ENCODE measurements at regions not wholly inside any gene's neighbourhood (a gene's known extent, or its start where the extent isn't known, plus 50 kb on each side); places are given as distances from the start of the nearest gene placed in this dataset.

DNA sequence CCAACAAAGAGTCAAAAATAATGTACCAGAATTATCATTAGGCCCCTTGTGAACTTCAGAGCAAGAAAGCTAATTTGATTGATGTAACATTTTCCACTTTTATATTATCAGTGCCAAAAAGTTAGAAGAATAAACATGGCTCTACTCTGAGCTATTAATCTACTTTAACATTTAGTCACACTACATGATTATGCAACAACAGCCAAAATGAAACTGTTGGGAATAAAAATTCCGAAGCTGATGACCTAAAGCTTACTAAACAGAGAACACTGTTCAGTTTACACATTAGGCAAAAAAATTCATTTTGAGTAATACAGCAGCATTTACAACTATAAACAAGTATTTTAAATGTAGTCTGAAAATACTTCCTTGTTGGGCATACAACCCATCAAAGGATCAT, 1134.1 kb downstream of the EPHA3 start:
- H3K27ac ChIP-seq, result no peak overlapping the region
- H3K27me3 ChIP-seq, result no peaks in the 10 kb centered on the region
- DNase-seq, result no peak
- H3K4me3 ChIP-seq, result no peak overlapping the region
- H3K9me3 ChIP-seq (replicated peaks), result no peaks in the 10 kb centered on the region
- H3K4me1 ChIP-seq, result no peaks in the 10 kb centered on the region
- H3K36me3 ChIP-seq, result no peaks in the 10 kb centered on the region

DNA sequence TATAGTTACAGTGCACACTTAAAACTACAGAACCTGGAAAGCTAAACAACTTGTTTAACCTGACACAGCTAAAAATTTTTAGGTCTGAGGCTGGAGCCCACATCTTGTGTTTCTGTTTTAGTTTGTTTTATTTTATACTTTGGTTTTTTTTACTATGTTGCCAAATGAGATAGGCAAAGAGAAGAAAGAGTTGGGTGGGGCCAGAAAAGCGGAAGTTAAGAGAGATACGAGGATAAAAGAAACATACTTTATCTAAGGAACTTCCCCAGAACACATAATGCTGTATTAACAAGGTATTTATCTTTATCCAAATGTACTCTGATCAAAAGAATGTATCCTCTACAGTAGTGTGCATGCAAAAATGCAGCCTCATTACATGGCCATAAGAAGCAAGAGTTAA, 1145.7 kb downstream of the EPHA3 start:
- Histone ChIP-seq H3K9me3 (replicated peaks) (no peaks in the 10 kb centered on the region), H3K27ac (no peak overlapping the region), H3K36me3 (no peaks in the 10 kb centered on the region), H3K4me3 (no peak overlapping the region), H3K4me1 (no peaks in the 10 kb centered on the region), H3K27me3 (no peaks in the 10 kb centered on the region)
- DNase-seq, result no peak

DNA sequence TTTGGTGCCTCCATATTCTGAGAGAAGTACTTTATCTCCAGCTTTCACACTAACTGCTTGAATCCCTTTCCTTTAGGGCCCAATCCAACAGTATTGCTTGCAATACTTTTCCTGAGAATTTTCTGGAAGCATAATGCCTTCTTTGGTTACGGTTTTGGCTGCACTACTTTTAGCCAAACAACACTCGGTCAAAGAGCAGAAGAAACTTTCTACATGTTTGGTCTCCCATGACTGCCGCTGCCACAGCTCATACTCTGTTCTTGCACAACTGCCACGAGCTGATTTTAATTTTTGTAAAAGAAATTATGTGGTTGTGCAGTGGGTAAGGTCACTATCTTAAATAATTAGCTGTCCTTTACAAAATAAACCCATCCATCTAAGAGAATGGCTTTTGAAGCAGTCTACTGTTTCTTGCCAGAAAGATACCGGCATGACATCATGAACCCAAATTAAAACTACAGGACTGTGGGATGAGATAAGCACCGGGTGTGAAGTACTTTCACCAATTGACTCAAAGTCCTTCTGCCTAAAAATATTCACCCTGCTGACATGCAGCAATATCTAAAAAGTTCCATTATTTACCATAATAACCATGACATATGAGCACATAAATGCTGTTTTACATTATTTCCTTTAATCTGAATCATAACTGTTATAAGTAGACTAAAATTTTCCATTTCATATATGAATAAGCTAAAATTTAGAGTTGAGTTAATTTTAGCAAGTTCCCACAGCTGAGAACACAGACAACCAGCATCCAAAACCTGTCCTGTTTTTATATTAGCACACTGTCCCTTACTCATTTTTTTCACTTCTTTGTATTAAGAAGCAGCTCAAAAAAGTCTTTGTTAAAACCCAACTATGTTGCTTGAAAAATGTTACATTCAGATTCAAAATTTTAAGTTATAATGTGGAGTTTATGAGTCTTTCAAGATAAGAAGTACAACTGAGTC, 1154.3 kb downstream of the EPHA3 start:
- H3K27me3 ChIP-seq, result no peaks in the 10 kb centered on the region
- no peaks in the 10 kb centered on the region for H3K36me3 ChIP-seq
- H3K4me3 ChIP-seq, result no peak overlapping the region
- H3K9me3 ChIP-seq (replicated peaks), result no peaks in the 10 kb centered on the region
- no peak overlapping the region for H3K27ac ChIP-seq
- no peaks in the 10 kb centered on the region for H3K4me1 ChIP-seq
- DNase-seq, result no peak

Measured in SJCRH30 (cell line).